ENCODE measurements at regions not wholly inside any gene's neighbourhood (a gene's known extent, or its start where the extent isn't known, plus 50 kb on each side); places are given as distances from the start of the nearest gene placed in this dataset.
"Not testable (repeated sequence)": the region's sequence is repeated elsewhere in the genome, so short reads cannot be mapped to it uniquely, and the experiment has no call there.

DNA sequence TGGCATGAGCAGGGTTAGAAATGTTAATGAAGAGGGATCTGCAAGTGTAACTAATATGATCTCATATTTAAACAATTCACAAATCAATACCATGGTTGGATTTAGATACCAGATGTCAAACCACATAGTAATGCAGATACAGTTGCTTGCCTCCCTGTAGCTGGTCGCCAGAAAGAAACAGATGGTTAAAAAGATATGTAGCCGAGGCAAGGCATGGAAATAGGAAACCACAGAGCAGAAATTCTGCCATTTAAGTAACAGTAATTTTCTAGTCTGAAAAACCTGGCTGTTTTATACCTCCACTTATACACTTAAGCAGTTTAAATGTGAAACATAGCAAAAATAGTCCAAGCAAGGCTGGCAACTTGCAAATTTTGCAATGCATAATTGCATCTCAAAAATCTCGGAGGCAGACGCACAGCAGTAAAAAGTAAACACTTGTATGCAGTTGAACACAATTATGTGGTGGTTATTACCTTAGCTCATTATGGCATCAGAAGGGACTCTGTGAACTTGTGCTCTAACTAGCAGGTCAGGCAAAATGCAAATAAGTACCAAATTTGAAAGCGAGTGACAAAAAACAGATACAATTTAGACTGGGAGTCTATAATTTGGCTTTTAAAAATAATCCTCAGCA, 126.8 kb downstream of the NAA11 start:
- TF ChIP-seq, protein P1, sequence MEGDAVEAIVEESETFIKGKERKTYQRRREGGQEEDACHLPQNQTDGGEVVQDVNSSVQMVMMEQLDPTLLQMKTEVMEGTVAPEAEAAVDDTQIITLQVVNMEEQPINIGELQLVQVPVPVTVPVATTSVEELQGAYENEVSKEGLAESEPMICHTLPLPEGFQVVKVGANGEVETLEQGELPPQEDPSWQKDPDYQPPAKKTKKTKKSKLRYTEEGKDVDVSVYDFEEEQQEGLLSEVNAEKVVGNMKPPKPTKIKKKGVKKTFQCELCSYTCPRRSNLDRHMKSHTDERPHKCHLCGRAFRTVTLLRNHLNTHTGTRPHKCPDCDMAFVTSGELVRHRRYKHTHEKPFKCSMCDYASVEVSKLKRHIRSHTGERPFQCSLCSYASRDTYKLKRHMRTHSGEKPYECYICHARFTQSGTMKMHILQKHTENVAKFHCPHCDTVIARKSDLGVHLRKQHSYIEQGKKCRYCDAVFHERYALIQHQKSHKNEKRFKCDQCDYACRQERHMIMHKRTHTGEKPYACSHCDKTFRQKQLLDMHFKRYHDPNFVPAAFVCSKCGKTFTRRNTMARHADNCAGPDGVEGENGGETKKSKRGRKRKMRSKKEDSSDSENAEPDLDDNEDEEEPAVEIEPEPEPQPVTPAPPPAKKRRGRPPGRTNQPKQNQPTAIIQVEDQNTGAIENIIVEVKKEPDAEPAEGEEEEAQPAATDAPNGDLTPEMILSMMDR (conservative IDR thresholded peaks at IDR 0.05; ENCODE audit: low read depth, low read length) = no peak
- no peak for DNase-seq (ENCODE audit: low read depth)
- no peak overlapping the region for H3K4me3 ChIP-seq (ENCODE audit: low read depth, low read length)

DNA sequence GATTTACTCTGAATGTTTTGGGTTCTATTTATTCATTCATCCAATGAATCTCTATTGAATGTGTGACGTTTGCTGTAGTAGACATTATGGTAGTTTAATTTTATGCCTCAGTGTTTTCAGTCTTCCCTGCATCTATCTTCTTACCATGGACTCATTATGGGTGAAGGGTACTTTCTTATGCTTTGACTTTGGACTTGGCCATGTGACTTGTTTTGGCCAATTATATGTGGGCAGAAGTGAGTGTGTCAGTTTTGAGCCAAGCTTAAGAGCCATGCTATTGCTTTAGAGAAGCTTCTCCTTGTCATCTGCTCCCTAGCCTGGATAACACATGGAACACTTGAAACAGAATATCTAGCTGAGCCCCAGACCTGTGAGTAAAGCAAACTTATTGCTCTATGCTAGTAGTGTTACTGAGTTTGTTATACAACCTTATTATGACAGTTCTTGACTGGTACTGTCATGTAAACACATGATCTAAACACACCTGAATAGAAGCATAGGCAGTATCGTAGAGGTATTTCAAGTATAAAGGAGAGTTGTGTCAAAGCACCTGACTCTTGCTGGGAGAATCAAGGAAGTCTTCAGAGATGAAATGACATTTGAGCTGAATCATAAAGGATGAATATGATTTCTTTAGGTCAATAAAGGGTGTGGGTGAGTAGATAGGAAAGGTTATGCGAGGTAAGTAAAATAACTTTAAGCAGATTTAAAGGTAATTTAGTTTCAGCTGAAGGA, 128.4 kb downstream of the NAA11 start:
- DNase-seq (ENCODE audit: low read depth) = no peak
- TF ChIP-seq, protein P1 (conservative IDR thresholded peaks at IDR 0.05; ENCODE audit: low read depth, low read length) = no peak
- no peak overlapping the region for H3K4me3 ChIP-seq (ENCODE audit: low read depth, low read length)

DNA sequence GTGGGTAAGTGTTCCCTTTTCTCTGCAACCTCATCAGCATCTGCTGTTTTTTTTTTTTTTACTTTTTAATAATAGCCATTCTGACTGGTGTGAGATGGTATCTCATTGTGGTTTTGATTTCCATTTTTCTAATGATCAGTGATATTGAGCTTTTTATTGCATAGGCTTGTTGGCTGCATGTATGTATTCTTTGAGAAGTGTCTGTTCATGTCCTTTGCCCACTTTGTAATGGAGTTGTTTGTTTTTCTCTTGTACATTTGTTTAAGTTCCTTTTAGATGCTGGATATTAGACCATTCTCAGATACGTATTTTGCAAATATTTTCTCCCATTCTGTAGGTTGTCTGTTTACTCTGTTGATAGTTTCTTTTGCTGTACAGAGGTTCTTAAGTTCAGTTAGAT, 134.6 kb downstream of the NAA11 start:
- H3K4me3 ChIP-seq (ENCODE audit: low read depth, low read length); DNase-seq (ENCODE audit: low read depth): not testable (repeated sequence)

DNA sequence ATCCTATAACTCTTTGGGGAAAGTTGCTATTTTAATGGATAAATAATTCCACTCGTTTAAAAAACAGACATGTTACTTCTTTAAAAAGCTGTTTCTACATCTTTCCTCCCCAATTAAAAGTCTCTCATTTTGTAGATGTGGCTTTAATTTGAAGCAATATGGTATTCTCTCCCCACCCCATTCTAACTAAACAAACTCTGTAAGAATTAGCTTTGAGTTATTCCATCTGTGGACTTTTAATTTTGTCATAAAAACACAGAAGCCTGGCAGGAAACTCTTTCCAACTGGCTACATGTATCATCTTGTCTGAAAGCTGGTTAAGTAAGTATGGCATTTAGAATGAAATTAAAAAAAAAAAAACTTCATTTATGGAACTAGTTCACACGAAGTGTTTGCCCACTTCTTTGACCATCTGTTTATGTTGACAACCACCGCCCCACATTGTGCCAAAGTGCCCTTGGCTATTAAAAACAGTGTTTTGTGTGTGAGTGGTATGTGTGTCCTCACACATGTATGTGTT, 140.3 kb downstream of the NAA11 start:
- TF ChIP-seq, protein P1 (conservative IDR thresholded peaks at IDR 0.05; ENCODE audit: low read depth, low read length) = no peak
- no peak for DNase-seq (ENCODE audit: low read depth)
- H3K4me3 ChIP-seq (ENCODE audit: low read depth, low read length) = no peak overlapping the region

DNA sequence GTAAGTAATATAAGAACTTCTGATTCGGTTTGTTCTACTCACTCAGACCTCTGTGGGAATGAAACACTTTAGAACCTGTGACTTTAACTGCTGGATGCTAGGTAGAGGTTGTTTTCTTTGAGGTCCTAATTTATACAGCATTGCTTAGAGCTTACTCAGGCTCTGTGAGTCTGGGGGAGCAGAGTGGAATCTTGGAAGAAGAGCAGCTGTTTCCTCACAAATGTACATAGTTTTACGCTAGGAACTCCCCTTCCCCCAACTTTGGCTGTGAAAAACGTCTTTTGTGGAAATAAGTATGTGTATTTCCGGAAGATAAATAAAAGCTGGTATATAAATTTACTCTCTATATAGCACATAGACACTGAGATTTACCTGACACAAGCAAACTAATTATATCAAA, 141.4 kb downstream of the NAA11 start:
- no peak for DNase-seq (ENCODE audit: low read depth)
- TF ChIP-seq, protein P1 (conservative IDR thresholded peaks at IDR 0.05; ENCODE audit: low read depth, low read length) = no peak
- H3K4me3 ChIP-seq (ENCODE audit: low read depth, low read length) = no peak overlapping the region

DNA sequence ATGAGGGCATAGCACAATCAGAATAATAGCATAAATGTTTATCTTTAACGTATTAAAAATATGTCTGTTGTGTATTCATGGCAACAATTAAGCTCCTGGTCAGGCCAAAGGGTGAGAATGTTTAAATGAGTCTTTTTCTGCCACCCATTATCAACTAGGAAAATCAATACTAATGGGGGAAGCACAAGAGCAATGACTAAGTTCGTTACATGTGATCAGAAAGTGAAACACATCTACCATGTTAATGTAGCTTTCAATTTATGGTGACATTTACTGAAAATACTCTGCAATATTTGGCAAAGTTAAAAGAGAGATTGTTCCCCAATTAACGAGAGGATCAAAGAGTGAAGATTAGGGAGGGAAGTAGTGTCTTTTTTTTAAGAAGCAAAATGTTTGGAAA, 143.7 kb downstream of the NAA11 start:
- no peak for DNase-seq (ENCODE audit: low read depth)
- no peak overlapping the region for H3K4me3 ChIP-seq (ENCODE audit: low read depth, low read length)
- TF ChIP-seq, protein P1 (conservative IDR thresholded peaks at IDR 0.05; ENCODE audit: low read depth, low read length) = no peak

DNA sequence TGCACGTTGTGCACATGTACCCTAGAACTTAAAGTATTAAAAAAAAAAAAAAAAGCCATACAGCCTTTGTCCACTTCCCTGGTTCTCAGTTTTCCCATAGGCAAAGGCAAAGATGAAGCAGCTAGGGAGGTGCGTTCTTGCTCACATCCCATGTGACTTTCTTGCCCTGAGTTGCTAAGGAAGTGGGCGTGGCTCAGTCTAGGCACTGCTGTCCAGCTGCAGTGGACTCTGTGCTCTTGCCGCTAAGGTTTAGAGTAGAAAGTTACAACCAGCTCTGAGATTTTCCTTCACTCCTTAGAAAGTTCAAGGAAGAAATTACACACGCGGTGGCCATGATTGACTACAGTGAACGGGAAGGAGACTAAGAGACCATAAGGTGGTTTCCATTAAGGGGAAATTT, 144.7 kb downstream of the NAA11 start:
- TF ChIP-seq, protein P1 (conservative IDR thresholded peaks at IDR 0.05; ENCODE audit: low read depth, low read length) = no peak
- no peak for DNase-seq (ENCODE audit: low read depth)

More for the DNA sequence above, 144.7 kb downstream of the NAA11 start:
- H3K4me3 ChIP-seq (ENCODE audit: low read depth, low read length) = no peak overlapping the region

Measured in epithelial cell of proximal tubule (primary cell).